HG02623 (cell line): ENCODE measurements at regions not wholly inside any gene's neighbourhood (a gene's known extent, or its start where the extent isn't known, plus 50 kb on each side); places are given as distances from the start of the nearest gene placed in this dataset.
"Not testable (repeated sequence)": the region's sequence is repeated elsewhere in the genome, so short reads cannot be mapped to it uniquely, and the experiment has no call there.

Source experiments
- ATAC-seq: cut with Tn5 transposase; IDR thresholded peaks from one replicate; pipeline ENCODE4 v1.9.1; 2021; ENCODE audit warnings: moderate library complexity; ENCODE audit not compliant: unreplicated experiment

GRCh38 chr1:83163879-83164475 is 835.0 kb downstream of the TTLL7 start:
- not testable (repeated sequence) for ATAC-seq

GRCh38 chr1:83158924-83159323 is 840.0 kb downstream of the TTLL7 start:
- not testable (repeated sequence) for ATAC-seq

GRCh38 chr1:83154306-83154705 is 844.6 kb downstream of the TTLL7 start:
- not testable (repeated sequence) for ATAC-seq

GRCh38 chr1:83151167-83151898 is 847.6 kb downstream of the TTLL7 start:
- not testable (repeated sequence) for ATAC-seq

GRCh38 chr1:83150479-83150878 is 848.5 kb downstream of the TTLL7 start:
- ATAC-seq, result not testable (repeated sequence)

- ATAC-seq, result not testable (repeated sequence)
Measured at GRCh38 chr1:83145820-83146219, 853.1 kb downstream of the TTLL7 start.

GRCh38 chr1:83142802-83143201 is 856.1 kb downstream of the TTLL7 start:
- not testable (repeated sequence) for ATAC-seq

GRCh38 chr1:83135524-83136157 is 863.3 kb downstream of the TTLL7 start:
- not testable (repeated sequence) for ATAC-seq

- ATAC-seq, result not testable (repeated sequence)
Measured at GRCh38 chr1:83134322-83135014, 864.5 kb downstream of the TTLL7 start.

GRCh38 chr1:83131692-83131955 is 867.3 kb downstream of the TTLL7 start:
- ATAC-seq, result no peak

- ATAC-seq, result no peak
Measured at GRCh38 chr1:83130886-83131691, 867.8 kb downstream of the TTLL7 start.

GRCh38 chr1:83129107-83129506 is 869.8 kb downstream of the TTLL7 start:
- ATAC-seq, result no peak

- no peak for ATAC-seq
Measured at GRCh38 chr1:83125456-83125855, 873.5 kb downstream of the TTLL7 start.

GRCh38 chr1:83123019-83123418 is 875.9 kb downstream of the TTLL7 start:
- no peak for ATAC-seq

GRCh38 chr1:83118472-83118871 is 880.5 kb downstream of the TTLL7 start:
- no peak for ATAC-seq

- not testable (repeated sequence) for ATAC-seq
Measured at GRCh38 chr1:83117030-83117429, 881.9 kb downstream of the TTLL7 start.

- no peak for ATAC-seq
Measured at GRCh38 chr1:83115785-83116184, 883.1 kb downstream of the TTLL7 start.

- no peak for ATAC-seq
Measured at GRCh38 chr1:83114136-83114834, 884.6 kb downstream of the TTLL7 start.

GRCh38 chr1:83113652-83114051 is 885.3 kb downstream of the TTLL7 start:
- ATAC-seq, result no peak

GRCh38 chr1:83112248-83112885 is 886.6 kb downstream of the TTLL7 start:
- no peak for ATAC-seq
